ENCODE measurements at regions not wholly inside any gene's neighbourhood (a gene's known extent, or its start where the extent isn't known, plus 50 kb on each side); places are given as distances from the start of the nearest gene placed in this dataset.

GRCh38 chr13:47511647-47512046 is 489.4 kb downstream of the SUCLA2 start:
- peaks cover 3% of the 10 kb centered on the region; the same call in 1 of the 2 replicates for H3K36me3 Mint-ChIP-seq (ENCODE audit: low read depth)
- TF ChIP-seq CTCF (IDR thresholded peaks at IDR 0.05), result no peak
- no peak overlapping the region for H3K4me3 Mint-ChIP-seq
- peaks cover 22% of the 10 kb centered on the region for H3K9me3 Mint-ChIP-seq
- H3K4me1 Mint-ChIP-seq (ENCODE audit: low read depth), result no peaks in the 10 kb centered on the region
- H3K27ac Mint-ChIP-seq, result no peak overlapping the region
- DNase-seq, result no peak
- no peaks in the 10 kb centered on the region for H3K27me3 Mint-ChIP-seq (ENCODE audit: insufficient read depth)

- Mint-ChIP-seq H3K36me3 (ENCODE audit: low read depth) (no peaks in the 10 kb centered on the region), H3K9me3 (no peaks in the 10 kb centered on the region), H3K27ac (no peak overlapping the region), H3K4me3 (no peak overlapping the region), H3K4me1 (ENCODE audit: low read depth) (no peaks in the 10 kb centered on the region), H3K27me3 (ENCODE audit: insufficient read depth) (no peaks in the 10 kb centered on the region)
- TF ChIP-seq CTCF (IDR thresholded peaks at IDR 0.05), result no peak
- no peak for DNase-seq
Observed at GRCh38 chr13:47508527-47509228, 492.4 kb downstream of the SUCLA2 start.

GRCh38 chr13:47503475-47503874 is 497.6 kb downstream of the SUCLA2 start:
- TF ChIP-seq CTCF (IDR thresholded peaks at IDR 0.05), result no peak
- DNase-seq, result no peak
- Mint-ChIP-seq H3K9me3 (no peaks in the 10 kb centered on the region), H3K4me3 (no peak overlapping the region), H3K36me3 (ENCODE audit: low read depth) (no peaks in the 10 kb centered on the region), H3K4me1 (ENCODE audit: low read depth) (peaks cover 38% of the 10 kb centered on the region), H3K27me3 (ENCODE audit: insufficient read depth) (no peaks in the 10 kb centered on the region; the same call in 1 of the 2 replicates), H3K27ac (no peak overlapping the region)

GRCh38 chr13:47502166-47502565 is 498.9 kb downstream of the SUCLA2 start:
- Mint-ChIP-seq H3K36me3 (ENCODE audit: low read depth) (no peaks in the 10 kb centered on the region), H3K27ac (no peak overlapping the region), H3K27me3 (ENCODE audit: insufficient read depth) (no peaks in the 10 kb centered on the region; the same call in 1 of the 2 replicates), H3K4me3 (no peak overlapping the region; the same call in 1 of the 2 replicates), H3K9me3 (no peaks in the 10 kb centered on the region), H3K4me1 (ENCODE audit: low read depth) (peaks cover 47% of the 10 kb centered on the region)
- TF ChIP-seq CTCF (IDR thresholded peaks at IDR 0.05), result no peak
- DNase-seq, result no peak

- Mint-ChIP-seq H3K27ac (peak overlapping the region; percentile 84), H3K4me3 (peak overlapping the region; percentile 68), H3K4me1 (ENCODE audit: low read depth) (peaks cover 47% of the 10 kb centered on the region), H3K36me3 (ENCODE audit: low read depth) (no peaks in the 10 kb centered on the region), H3K27me3 (ENCODE audit: insufficient read depth) (peaks cover 1% of the 10 kb centered on the region; the same call in 1 of the 2 replicates), H3K9me3 (no peaks in the 10 kb centered on the region)
- TF ChIP-seq CTCF (IDR thresholded peaks at IDR 0.05), result no peak
- peak; percentile 86 for DNase-seq
Observed at GRCh38 chr13:47499358-47500150, 501.5 kb downstream of the SUCLA2 start.
